SK-N-SH treated with all-trans-retinoic acid at 6 μM for 48 hours (cell line): ENCODE measurements at regions not wholly inside any gene's neighbourhood (a gene's known extent, or its start where the extent isn't known, plus 50 kb on each side); places are given as distances from the start of the nearest gene placed in this dataset.

Source experiments
- ISL1 ChIP-seq: fragments of 250-450 bp; sonication (Bioruptor Pico); IDR thresholded peaks from 2 replicates; pipeline ENCODE4 v2.1.2; 2022; ENCODE audit warnings: mild to moderate bottlenecking, moderate library complexity
- PATZ1 ChIP-seq: fragments of 250-450 bp; sonication (Bioruptor Pico); IDR thresholded peaks from 2 replicates; pipeline ENCODE4 v1.8.0; 2020; ENCODE audit warnings: mild to moderate bottlenecking, moderate library complexity, borderline replicate concordance
- ZFP30 ChIP-seq: fragments of 450-650 bp; formaldehyde crosslinking; IDR thresholded peaks from 2 replicates; pipeline ENCODE4 v1.5.0; 2022; ENCODE audit warnings: mild to moderate bottlenecking, moderate library complexity
- ZNF565 ChIP-seq: fragments of 450-650 bp; formaldehyde crosslinking; conservative IDR thresholded peaks from 2 replicates; pipeline ENCODE4 v1.5.0; 2020; ENCODE audit warnings: low read depth, mild to moderate bottlenecking, moderate library complexity

GRCh38 chrX:129233786-129234185 is 289.5 kb downstream of the SMARCA1 start:
- TF ChIP-seq ZNF565 (CRISPR knock-in tag): no peak
- TF ChIP-seq PATZ1 (CRISPR knock-in tag): no peak
- no peak for TF ChIP-seq ZFP30 (CRISPR knock-in tag)
- TF ChIP-seq ISL1 (CRISPR knock-in tag): no peak
